PC-9 (cell line): ENCODE measurements at regions not wholly inside any gene's neighbourhood (a gene's known extent, or its start where the extent isn't known, plus 50 kb on each side); places are given as distances from the start of the nearest gene placed in this dataset.

Experiments used
- EZH2 ChIP-seq: fragments of 200-600 bp; sonication (generic); IDR thresholded peaks from 2 replicates; pipeline ENCODE4 v1.8.0; 2017; ENCODE audit warnings: antibody characterized with exemption, low read depth
- TF ChIP-seq, protein P1 (sequence below): fragments of 200-600 bp; sonication (generic); conservative IDR thresholded peaks from 2 replicates; pipeline ENCODE4 v1.6.1; 2017; ENCODE audit warnings: mixed run types, antibody characterized with exemption, mild to moderate bottlenecking, moderate library complexity

- TF ChIP-seq, protein P1, sequence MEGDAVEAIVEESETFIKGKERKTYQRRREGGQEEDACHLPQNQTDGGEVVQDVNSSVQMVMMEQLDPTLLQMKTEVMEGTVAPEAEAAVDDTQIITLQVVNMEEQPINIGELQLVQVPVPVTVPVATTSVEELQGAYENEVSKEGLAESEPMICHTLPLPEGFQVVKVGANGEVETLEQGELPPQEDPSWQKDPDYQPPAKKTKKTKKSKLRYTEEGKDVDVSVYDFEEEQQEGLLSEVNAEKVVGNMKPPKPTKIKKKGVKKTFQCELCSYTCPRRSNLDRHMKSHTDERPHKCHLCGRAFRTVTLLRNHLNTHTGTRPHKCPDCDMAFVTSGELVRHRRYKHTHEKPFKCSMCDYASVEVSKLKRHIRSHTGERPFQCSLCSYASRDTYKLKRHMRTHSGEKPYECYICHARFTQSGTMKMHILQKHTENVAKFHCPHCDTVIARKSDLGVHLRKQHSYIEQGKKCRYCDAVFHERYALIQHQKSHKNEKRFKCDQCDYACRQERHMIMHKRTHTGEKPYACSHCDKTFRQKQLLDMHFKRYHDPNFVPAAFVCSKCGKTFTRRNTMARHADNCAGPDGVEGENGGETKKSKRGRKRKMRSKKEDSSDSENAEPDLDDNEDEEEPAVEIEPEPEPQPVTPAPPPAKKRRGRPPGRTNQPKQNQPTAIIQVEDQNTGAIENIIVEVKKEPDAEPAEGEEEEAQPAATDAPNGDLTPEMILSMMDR, result no peak
- no peak for TF ChIP-seq EZH2
Observed at GRCh38 chr22:47373648-47374272, 611.3 kb downstream of the TBC1D22A start.
